ENCODE measurements at regions not wholly inside any gene's neighbourhood (a gene's known extent, or its start where the extent isn't known, plus 50 kb on each side); places are given as distances from the start of the nearest gene placed in this dataset.

- no peak overlapping the region for H3K9ac ChIP-seq (ENCODE audit: low read length)
- no peaks in the 10 kb centered on the region for H3K9me3 ChIP-seq (ENCODE audit: low read length)
- BruUV-seq (replicated peaks) = no TSS peak
- no peaks in the 10 kb centered on the region for H3K27me3 ChIP-seq (ENCODE audit: low read length)
- H3K9me2 ChIP-seq (replicated peaks; ENCODE audit: low read length) = no peaks in the 10 kb centered on the region
- no peaks in the 10 kb centered on the region for H4K20me1 ChIP-seq (ENCODE audit: low read length)
- ATAC-seq (no peak), DNase-seq (no peak)
- ChIA-PET CTCF (no interaction called here), POLR2A (ENCODE audit: unreplicated experiment) (no interaction called here)
- no peaks in the 10 kb centered on the region for H3K36me3 ChIP-seq (ENCODE audit: low read depth, low read length)
- H3K4me2 ChIP-seq (ENCODE audit: low read length) = no peak overlapping the region
- no peaks in the 10 kb centered on the region for H3F3A ChIP-seq (ENCODE audit: low read length, unreplicated experiment)
- no peaks in the 10 kb centered on the region for H3K79me2 ChIP-seq (ENCODE audit: low read length)
- H3K27ac ChIP-seq (ENCODE audit: low read length) = no peak overlapping the region
- no peaks in the 10 kb centered on the region for H3K4me1 ChIP-seq (ENCODE audit: insufficient read depth, low read length)
- TF ChIP-seq CTCF (conservative IDR thresholded peaks at IDR 0.05; ENCODE audit: low read depth, low read length) (no peak), EZH2 (IDR thresholded peaks at IDR 0.05; ENCODE audit: low read length, unreplicated experiment) (no peak), EZH2phosphoT487 (IDR thresholded peaks at IDR 0.05; ENCODE audit: borderline replicate concordance, low read length) (no peak)
- intact Hi-C loops (cut with micrococcal nuclease) = no loop called here
- H2AFZ ChIP-seq (ENCODE audit: low read length) = no peak overlapping the region
- H3K4me3 ChIP-seq (ENCODE audit: low read length) = no peak overlapping the region
Measured at GRCh38 chr16:51002881-51003490, 148.1 kb downstream of the SALL1 start.

GRCh38 chr16:50999181-50999580 lies 151.9 kb downstream of the SALL1 start:
- intact Hi-C loops (cut with micrococcal nuclease) = no loop called here
- ATAC-seq (no peak), DNase-seq (no peak)
- Histone ChIP-seq H3K27me3 (ENCODE audit: low read length) (no peaks in the 10 kb centered on the region), H3K79me2 (ENCODE audit: low read length) (no peaks in the 10 kb centered on the region), H3F3A (ENCODE audit: low read length, unreplicated experiment) (no peaks in the 10 kb centered on the region), H3K27ac (ENCODE audit: low read length) (no peak overlapping the region), H3K36me3 (ENCODE audit: low read depth, low read length) (no peaks in the 10 kb centered on the region), H3K9ac (ENCODE audit: low read length) (no peak overlapping the region), H4K20me1 (ENCODE audit: low read length) (no peaks in the 10 kb centered on the region), H3K4me2 (ENCODE audit: low read length) (no peak overlapping the region), H3K9me2 (replicated peaks; ENCODE audit: low read length) (no peaks in the 10 kb centered on the region), H3K4me1 (ENCODE audit: insufficient read depth, low read length) (no peaks in the 10 kb centered on the region), H3K4me3 (ENCODE audit: low read length) (no peak overlapping the region), H2AFZ (ENCODE audit: low read length) (no peak overlapping the region), H3K9me3 (ENCODE audit: low read length) (no peaks in the 10 kb centered on the region)
- BruUV-seq (replicated peaks) = no TSS peak
- ChIA-PET POLR2A (ENCODE audit: unreplicated experiment) (no interaction called here), CTCF (no interaction called here)
- TF ChIP-seq EZH2phosphoT487 (IDR thresholded peaks at IDR 0.05; ENCODE audit: borderline replicate concordance, low read length) = no peak

DNA sequence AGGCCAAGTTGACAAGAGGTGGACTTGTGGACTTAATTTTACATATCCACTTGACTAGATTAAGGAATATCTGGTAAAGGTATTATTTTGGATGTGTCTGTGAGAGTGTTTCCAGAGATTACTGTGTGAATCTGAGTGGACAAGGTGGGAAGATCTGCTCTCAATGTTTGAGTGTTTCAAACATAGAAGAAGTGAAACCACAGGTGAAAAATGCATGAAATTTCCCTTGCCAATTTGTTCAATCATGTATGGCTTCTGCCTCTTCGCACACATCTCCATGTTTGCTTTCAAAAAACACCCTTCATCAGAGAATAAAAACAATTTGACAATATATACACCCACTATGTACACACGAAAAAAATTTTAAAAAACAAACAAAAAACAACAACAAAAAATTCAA lies 152.7 kb downstream of the SALL1 start:
- Histone ChIP-seq H3K79me2 (ENCODE audit: low read length) (no peaks in the 10 kb centered on the region), H2AFZ (ENCODE audit: low read length) (no peak overlapping the region), H3K9ac (ENCODE audit: low read length) (no peak overlapping the region), H4K20me1 (ENCODE audit: low read length) (no peaks in the 10 kb centered on the region), H3K36me3 (ENCODE audit: low read depth, low read length) (no peaks in the 10 kb centered on the region), H3K4me2 (ENCODE audit: low read length) (no peak overlapping the region), H3K4me1 (ENCODE audit: insufficient read depth, low read length) (no peaks in the 10 kb centered on the region), H3K9me3 (ENCODE audit: low read length) (no peaks in the 10 kb centered on the region), H3K27me3 (ENCODE audit: low read length) (no peaks in the 10 kb centered on the region), H3K4me3 (ENCODE audit: low read length) (no peak overlapping the region), H3K27ac (ENCODE audit: low read length) (no peak overlapping the region), H3F3A (ENCODE audit: low read length, unreplicated experiment) (no peaks in the 10 kb centered on the region), H3K9me2 (replicated peaks; ENCODE audit: low read length) (no peaks in the 10 kb centered on the region)
- no peak for DNase-seq
- ChIA-PET CTCF (no interaction called here), POLR2A (ENCODE audit: unreplicated experiment) (no interaction called here)
- TF ChIP-seq CTCF (conservative IDR thresholded peaks at IDR 0.05; ENCODE audit: low read depth, low read length) (no peak), EZH2phosphoT487 (IDR thresholded peaks at IDR 0.05; ENCODE audit: borderline replicate concordance, low read length) (no peak), EZH2 (IDR thresholded peaks at IDR 0.05; ENCODE audit: low read length, unreplicated experiment) (no peak)
- ATAC-seq = no peak
- intact Hi-C loops (cut with micrococcal nuclease) = no loop called here
- no TSS peak for BruUV-seq (replicated peaks)

All from PC-3 (cell line).